HG03565 (cell line): ENCODE measurements at regions not wholly inside any gene's neighbourhood (a gene's known extent, or its start where the extent isn't known, plus 50 kb on each side); places are given as distances from the start of the nearest gene placed in this dataset.

Experiments
- ATAC-seq: cut with Tn5 transposase; IDR thresholded peaks from one replicate; pipeline ENCODE4 v1.9.1; 2021; ENCODE audit warnings: mild to moderate bottlenecking, moderate library complexity; ENCODE audit not compliant: unreplicated experiment

DNA sequence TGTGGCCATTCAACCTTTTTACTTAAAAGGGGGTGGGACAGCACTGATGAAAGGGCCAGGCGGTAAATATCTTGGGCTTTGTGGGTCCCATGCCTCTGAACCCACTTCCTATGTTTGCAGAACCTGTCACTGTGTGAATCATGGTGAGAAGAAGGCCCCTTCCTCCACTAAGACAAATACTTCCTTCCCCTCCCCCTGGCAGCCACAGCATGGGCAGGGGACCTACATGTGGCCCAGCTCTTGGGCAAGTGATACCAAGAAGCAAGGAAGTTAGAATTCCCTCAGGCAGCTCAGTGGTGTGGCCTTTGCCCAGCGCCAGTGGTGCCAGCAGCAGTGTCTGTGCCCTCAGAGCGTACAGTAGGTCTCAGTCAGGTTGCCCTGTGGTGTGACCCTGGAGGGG, 168.6 kb downstream of the TRIM33 start:
- no peak for ATAC-seq

DNA sequence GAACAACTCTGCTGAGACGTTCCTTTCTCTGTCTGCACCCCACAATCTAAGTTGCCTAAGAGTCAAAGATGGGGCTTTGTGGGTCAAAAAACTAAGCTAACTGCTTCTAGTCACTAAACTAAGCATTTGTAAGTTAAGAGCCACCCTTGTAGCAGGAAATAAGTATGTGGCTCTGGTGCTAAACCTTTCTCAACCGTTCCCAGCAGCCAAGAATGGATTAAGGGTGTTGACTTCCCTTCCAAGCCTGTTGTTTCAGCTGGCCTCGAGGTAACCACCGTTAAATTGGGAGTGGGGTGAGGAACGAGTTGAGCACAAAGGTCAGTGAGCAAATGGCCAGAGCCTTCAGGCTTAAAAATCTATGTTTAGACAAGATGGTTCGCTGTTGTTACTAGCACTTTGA, 169.1 kb downstream of the TRIM33 start:
- ATAC-seq: no peak

DNA sequence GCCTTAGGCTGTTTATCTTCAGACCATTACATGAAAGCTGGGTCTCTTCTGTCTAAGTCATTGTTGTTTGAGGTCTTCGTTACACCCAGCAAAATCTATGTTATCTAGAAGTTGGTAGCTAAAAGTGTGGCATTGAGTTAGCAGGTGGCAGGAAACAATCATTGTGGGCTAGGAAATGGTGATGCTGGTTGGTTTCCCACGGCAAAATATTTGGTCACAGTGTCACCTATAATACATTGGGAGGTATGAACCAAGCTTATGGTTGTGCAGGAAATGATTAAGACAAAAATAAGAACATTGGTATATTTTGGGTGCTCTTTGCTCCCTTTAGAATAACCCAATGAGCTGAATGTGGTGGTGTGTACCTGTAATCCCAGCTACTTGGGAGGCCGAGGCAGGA, 169.7 kb downstream of the TRIM33 start:
- no peak for ATAC-seq

DNA sequence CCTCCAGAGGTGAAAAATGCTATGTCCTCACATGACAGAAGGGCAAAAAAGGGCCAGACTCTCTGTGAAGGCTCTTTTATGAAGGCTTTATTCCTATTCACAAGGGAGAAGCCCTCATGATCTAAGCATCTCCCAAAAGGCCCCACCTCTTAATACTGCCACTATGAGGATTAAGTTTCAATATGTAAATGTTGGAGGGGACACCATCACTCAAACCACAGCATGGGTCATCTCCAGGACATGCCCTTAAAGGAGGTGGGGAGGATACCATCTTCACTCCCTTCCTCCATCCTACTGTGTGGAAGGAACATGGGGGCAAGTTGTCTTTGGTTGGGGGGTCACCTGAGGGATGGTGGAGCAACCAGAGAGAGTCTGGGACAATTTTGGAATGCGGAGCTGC, 170.1 kb downstream of the TRIM33 start:
- no peak for ATAC-seq

DNA sequence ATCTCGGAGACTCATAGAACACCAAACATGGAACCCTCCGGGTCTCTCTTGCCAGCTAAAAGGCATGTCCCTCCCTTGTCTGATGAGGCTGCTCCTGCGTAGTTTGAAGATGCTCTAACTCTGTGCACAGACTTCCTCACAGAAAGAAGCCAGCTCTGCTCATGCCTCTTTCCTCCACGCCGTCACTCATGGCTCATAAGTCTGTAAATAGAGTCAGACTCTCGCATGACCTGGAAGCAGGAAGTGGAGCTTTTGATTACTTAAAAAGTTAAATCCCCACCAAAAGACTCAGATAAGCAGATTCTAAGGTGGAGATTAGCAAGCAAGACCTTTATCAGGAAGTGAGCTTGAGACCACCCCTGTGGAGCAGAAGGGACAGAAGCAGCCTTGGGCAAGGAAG, 171.6 kb downstream of the TRIM33 start:
- ATAC-seq: no peak

DNA sequence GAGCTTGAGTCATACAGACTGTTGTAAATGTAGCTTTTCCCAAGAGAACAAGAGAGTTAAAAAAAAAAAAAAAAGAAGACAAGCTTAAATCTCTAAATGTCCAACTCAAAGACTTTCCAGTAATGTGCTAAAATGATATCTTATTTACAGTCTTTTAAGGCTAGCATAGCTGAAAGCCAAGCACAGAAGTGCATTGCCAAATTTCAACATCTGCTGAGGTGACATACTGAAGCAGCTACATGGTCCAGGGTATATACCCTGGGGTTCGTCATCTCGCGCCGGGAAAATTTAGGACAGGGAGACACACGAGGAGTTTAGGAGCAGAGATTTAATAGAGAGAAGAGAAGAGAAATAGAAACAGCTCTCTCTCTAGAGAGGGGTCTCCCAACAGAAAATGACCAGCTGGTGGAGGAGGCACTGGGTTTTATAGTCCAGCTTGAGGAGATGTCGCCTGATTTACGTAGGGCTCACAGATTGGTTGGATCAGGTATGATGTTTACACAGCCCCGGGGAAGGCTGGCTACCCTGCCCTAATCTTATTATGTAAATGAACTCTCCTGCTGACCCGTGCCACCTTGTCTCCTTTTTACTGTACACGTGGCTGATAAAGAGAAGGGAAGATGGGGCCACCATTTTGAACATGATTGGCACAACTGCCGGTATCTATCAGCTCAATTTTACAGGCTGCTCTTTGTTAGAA, 172.7 kb downstream of the TRIM33 start:
- ATAC-seq: no peak

DNA sequence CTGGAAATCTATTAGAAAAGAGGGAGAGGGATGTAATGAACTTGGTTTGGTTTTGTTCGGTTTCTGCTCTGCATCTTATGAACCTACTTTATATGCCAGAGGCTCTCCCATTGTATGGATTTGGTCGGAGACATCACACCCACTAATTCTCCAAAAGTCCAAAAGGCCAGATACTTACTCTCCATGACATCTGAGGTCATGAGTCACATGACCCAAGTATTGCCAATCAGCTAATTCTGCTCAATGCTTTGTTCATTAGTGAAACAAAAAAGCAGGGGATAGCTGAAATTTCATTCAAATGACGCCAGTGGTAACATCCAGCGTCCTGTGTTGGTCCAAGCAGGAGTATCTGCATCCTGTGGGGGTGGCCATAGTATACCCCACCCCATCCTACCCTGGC, 173.6 kb downstream of the TRIM33 start:
- ATAC-seq: no peak

DNA sequence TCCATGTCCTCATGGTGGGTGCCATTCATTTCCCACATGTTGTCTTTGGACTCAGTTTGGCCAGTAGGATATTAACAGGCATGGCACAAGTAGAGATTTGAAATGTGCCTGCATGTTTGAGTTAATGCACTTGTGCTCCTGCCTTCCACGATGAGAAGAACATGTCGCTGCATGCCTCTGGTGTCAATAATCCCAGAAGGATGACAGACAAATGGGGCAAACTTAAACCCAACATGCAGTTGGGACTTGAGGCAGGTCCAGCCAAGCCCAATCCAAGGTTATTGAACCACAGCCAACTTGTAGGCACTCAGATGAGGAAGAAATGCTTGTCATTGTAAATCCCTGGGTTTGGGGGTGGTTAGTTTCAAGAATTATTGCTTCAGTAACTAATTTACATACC, 174.6 kb downstream of the TRIM33 start:
- ATAC-seq: no peak

DNA sequence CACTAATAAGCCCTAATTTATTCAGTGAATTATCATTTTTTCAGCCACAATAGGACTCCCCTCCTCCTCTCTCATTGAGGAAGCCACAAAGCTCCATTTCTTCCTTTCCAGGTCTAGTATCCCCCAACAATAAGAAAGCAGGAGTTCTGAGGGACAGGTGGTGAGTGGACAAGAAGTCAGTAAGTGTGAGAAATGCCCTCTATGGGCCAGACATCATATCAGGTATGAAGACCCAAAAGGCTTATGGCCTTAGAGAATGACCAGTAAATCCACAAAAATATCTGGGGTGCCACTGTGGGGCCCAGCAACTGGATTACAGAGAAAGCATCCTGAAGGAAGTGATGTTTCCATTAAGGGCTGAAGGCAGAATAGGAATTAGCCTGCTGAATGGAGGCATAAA, 175.7 kb downstream of the TRIM33 start:
- ATAC-seq: no peak

DNA sequence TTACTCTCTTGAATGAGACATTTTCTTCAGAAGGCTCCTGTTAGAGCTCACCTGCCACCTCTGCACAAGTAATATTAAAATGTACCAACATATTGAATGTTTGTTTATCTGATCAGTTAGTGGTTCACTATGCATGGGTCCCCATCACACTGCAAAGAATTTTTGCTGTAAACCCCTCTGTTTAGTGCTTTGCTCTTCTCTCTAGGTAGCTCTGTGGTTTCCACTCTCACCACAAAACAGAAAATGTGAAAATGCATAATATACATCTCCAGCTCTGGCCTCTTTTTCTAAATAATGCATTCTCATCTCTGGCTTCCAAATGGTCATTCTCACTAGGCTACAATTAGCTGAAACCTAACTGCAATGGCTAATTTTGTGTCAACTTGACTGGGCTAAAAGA, 176.7 kb downstream of the TRIM33 start:
- no peak for ATAC-seq

DNA sequence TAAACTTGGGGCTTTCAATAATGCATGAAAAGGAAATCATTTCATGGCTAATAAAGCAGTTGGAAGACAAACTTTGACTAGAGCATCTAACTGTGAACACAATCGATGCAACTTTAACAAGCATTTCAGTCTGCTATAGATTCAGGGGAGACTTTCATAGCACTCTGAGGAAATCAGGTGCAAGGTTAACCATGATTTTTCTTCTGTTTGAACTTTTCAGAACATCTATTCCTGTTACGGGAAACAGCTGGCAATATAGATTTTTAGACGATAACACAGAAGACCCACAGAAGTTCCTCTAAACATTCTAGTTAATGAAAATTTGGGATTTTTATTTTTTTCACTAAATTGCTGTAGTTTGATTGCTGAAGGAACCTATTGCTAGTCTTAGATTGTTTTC, 177.3 kb downstream of the TRIM33 start:
- no peak for ATAC-seq

DNA sequence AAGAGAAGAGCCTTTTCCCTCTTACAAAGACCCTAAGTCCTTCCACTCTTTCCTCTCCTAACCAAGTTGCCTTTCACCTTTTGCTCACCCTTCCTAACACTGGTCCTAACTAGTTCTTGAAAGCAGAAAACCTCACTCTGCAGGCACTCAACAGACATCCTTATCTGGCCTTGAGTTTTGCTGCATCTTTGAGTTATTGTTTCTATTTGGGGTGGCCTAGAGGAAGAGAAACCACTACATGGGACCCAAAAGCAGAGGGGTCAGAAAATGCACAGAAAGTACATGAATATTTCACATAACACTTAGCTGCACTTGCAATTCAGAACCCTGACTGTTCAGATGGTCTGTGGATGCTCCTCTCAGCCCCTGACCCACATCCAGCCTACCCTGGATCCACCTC, 178.3 kb upstream of the SYT6 start:
- no peak for ATAC-seq

DNA sequence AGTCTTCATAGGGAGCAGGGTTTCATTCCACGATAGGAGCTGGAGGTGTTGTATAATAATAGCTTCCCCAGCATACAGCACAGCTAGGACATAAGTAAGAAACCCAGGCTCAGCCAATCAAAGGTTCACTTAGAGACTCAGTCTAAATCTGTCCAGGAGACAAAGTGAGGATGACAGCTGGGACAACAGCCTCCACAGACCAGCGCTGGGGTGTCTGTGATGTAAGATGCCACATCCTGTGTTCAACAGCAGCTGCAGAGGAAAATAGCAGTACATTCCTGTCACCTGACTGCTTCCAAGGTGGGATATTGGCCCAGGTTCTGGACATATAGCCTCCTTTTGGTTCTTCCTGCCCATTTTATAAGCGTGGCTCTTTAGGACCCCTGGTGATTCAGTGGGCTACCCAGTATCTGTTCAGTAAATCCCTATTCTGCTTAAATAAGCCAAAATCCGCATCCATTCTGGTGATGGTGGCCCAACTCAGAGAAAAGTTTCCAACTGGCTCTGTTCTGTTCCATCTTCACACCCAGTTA, 176.8 kb upstream of the SYT6 start:
- ATAC-seq: no peak

DNA sequence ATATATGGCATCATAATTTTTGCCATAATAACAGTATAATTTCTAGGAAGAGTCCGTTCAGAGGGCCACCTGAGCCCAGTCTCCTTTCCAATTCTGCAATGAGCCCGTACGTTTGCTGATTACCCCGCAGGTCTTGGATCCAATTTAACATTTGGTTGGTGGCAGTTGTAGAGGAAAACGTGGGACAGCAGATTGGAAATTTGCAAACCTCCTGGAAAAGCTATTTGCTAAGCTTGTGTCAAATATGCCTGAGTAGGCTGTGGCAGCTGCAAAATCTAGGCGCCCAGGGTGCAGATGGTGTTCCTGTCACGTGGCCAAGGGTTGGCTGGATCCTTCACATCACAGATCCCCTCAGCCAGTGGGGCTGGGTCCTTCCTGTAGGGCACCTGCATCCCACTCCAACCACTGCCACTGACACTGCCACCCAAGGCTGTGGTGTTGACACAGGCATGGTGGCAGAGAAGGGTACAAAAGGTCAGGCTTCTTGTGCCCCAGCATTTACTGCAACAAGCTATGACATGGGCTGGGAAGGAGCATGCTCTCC, 174.8 kb upstream of the SYT6 start:
- no peak for ATAC-seq

DNA sequence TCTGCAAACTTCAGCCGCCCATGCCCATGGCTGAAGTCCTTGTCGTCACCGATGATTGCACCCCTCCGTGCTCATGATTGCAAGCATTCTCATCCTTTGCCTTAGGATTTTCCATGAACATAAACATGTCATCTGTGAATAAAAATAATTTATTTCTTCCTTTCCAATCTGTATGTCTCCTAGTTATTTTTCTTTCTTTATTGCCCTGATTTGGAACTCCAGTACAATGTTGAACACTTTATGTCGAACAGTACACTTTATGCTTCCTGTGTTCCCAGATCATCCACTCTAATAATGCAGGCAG, 170.9 kb upstream of the SYT6 start:
- ATAC-seq: no peak

DNA sequence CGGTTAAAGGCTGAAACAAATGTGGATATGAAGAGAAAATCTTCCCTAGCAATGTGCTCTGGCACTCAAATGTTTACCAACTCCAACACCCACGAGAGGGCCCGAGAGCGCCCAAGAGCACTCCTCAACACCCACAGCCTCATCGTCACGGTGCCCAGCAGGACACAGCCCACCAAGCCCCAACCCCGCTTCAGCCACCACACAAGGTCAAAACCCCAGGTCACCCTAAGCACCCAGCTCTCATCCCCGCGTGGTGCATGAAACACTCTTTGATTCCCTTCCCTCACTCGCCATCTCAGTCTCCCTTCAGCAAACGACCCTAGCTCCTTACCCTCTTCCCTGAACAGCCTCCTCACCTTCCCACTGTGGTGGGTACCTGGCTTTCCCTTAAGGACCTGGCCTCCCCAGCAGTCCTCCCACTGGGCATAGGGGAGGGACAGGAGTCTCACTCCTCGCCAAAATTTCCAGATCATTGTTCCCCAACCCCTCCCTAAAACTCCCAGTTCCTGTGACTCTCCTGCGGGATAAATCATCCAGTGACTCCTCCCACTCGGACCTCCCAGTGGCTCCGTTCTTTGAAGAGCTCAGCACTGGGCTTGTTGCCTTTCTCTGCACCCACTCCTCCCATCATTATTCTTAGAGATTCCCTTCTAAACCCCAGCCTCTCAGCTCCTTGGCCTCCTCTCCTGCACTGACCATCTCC, 170.4 kb upstream of the SYT6 start:
- no peak for ATAC-seq

DNA sequence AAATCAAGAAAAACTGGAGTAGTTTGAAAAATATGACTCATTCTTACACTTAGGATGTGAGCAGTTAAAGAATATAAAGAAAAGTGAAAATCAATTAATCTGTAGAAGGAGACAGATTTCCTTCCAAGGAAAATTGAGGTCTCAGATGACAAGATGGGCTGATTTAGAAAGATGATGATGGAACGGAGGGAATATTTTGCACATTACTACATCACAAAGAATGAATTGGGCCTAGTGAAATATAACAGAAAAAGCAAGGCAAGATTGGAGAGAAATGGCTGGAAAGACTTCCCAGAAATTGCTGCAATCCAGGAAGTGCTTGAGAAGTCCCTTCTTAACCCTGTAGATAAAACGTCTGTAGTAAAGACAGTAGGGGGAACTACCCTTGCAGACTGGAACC, 169.1 kb upstream of the SYT6 start:
- no peak for ATAC-seq

DNA sequence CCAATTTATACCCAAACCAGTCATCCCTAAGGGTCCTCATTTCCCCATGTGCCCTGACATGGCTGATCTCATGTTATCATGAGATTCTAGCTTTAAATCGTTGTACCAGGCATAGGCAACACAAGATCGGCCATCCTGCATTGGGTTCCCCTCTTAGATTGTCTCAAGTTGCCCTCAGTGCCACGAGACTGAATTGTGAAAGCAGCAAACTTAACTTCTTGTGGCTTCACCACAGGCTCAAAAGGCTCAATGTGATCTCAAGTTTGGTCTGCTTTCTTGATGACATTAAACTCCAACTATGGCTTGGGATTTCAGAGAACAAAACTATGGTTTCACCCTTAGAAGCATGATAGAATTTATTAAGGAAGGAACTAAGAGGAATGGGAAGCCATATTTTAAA, 168.5 kb upstream of the SYT6 start:
- ATAC-seq: no peak

DNA sequence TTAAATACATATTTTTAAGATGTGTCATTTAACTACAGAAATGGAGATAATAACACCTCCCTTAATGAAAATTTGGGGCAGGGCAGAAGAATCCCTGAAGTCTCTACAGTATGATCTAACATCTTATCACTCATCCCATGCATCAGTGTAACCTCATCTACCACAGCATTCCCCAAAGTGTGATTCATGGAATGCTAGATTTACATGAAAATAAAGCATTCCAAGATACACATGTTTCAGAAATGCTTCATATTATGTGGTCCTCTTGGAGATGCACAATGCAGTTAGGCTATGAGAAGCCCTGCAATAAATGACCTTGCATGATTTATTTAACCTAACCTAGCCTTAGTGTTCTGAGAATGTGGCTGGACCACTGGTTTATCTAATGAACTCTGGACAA, 166.9 kb upstream of the SYT6 start:
- no peak for ATAC-seq

DNA sequence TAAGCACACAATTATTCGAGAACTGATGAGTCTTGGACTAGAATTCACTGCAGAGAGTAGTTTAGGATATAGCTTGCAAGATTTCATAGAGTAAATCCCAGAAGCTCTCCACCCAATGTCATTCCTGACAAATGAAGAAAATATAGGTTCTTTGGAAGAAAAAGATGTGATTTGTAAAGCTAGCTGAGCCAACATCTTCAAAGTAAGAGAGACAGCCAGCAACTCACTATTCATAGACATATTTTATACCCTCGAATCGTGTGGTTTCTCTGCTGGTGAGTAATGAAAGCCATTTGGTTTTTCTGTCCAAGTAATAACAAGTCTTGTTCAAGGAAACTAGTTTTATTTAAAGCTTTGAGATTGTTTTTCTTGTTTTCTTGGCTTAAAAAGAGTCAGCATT, 165.7 kb upstream of the SYT6 start:
- no peak for ATAC-seq

DNA sequence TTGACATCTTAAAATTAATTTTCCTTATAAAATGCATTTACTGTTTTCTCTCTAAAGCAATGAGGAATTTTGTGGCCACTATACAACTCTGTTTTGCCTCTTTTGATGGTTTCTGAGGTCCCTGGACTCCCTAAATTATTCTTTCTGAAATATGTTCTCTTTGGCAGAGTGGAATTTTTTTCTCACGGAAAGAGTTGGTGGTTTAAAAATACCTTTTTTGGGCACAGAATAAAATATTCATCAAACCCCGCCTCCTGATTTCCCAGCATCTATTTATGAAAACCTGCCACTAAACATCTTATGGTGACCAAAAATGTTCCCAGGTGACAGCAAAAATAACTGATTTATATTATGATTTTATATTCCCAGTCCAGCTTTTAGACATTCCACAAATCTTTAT, 165.3 kb upstream of the SYT6 start:
- ATAC-seq: no peak

DNA sequence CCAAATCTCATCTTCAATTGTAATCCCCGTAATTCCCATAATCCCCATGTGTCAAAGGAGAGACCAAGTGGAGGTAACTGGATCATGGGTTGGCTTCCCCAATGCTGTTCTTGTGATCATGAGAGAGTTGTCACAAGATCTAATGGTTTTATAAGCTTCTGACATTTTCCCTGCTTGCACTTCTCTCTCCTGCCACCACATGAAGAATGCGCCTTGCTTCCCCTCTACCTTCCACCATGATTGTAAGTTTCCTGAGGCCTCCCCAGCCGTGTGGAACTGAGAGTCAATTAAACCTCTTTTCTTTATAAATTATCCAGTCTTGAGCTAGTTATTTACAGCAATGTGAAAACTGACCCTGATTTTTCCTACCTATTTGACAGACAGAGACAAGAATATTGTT, 162.5 kb upstream of the SYT6 start:
- ATAC-seq: no peak

DNA sequence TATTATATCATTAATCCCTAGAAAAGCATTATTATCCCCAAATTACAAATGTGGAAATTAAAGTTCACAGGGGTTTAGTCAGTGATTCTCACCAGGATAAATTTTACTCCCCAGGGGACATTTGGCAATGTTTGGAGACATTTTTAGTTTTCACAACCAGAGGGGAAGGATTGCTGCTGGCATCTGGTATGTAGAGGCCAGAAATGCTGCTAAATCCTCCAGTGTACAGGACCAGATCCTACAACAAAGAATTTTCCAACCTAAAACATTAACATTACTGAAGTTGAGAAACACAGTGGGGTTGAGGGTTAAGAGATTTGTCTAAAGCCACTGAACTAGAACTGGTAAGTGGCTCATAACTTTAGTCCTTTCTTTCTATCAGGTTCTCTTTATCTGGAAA, 162.0 kb upstream of the SYT6 start:
- no peak for ATAC-seq
